GM19438 (cell line): ENCODE measurements at regions not wholly inside any gene's neighbourhood (a gene's known extent, or its start where the extent isn't known, plus 50 kb on each side); places are given as distances from the start of the nearest gene placed in this dataset.

Source experiments
- ATAC-seq: cut with Tn5 transposase; IDR thresholded peaks from one replicate; pipeline ENCODE4 v1.9.1; 2021; ENCODE audit warnings: low read depth; ENCODE audit not compliant: unreplicated experiment

- ATAC-seq = no peak
Measured at GRCh38 chr11:110896358-110896757, 184.1 kb upstream of the ARHGAP20 start.

DNA sequence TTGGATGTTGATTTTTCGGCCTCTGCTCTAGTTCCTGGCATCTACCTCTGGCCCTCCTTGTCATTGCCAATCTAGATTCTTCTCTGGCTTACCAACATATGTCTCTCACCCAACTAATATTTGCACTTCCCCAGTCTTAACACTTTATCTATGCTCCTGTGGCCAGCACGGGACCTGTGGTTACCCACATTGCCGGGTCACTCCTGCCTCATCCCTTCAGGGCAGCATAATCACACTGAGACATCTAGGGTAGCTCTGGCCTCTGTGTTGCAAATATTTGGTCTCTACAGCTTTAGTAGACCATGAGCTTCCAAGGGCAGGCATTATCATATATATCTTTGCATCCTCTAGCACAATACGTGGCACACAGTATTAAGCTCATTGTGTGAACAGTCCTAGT is 182.0 kb upstream of the ARHGAP20 start:
- ATAC-seq = no peak

- no peak for ATAC-seq
Measured at GRCh38 chr11:110892741-110893285, 180.6 kb upstream of the ARHGAP20 start.

DNA sequence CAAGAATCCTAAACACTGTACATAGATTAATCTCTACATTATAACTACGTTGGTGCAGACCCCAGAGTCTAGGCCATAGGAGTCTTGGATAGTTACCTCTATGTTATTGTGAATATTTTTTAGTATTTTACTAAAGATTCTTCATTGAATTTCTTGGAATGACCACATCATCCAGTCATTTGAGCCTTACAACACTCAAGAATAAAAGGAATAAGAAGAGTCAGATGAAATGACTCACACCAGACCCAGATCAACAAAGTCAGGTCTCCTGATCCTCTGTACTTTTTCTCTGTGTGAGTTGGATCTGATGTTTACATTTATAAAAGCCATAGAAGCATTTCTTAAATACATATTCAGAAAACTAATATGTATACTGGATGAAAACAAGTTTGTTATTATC is 179.2 kb upstream of the ARHGAP20 start:
- no peak for ATAC-seq

DNA sequence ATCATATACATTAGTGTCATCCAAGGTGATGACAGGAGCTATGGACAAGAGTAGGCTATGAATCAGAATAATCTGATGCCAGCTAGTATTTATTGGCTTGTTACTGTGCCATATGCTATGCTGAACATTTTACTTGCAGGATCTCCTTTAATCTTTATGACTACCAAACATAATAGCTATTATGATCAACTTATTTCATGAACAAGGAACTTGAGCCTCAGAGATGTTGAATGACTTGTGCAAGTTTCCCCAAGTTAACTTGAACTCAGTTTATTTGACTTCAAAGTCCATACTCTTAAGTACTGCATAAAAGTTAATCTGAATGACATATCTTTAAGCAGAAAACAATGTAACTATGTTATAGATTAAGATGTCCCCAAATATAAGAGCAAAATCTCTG is 178.8 kb upstream of the ARHGAP20 start:
- no peak for ATAC-seq

DNA sequence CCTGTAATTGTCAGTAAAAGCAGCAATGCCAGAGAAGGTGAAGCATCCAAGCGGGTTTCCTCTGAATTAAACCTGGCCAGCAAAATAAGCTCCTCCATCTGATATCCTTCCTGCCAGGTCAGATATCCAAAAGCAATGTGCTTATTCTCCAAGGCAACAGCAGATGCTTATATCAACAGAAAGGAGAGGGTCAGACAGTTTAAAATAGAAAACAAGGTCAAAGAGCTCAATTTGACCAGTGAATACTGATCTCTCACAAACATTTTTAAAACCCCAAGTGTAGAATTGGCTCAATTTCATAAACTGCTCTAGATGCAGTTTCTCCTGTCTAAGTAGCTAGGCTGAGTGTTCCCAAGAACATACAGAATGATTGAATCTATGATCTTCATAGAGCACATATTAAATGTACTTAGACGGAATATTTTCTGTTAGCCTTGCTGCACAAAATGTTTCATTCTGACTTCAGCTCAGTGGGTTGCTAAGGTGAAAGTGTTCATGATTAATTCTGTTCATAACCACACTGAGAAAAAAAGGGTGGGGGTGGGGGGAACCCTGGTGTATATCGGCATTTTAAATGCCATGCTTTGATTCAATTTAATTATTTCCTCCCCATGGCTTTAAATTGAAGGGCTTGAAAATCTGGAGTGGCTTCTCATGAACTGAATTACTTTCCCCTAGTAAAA is 174.2 kb upstream of the ARHGAP20 start:
- no peak for ATAC-seq

DNA sequence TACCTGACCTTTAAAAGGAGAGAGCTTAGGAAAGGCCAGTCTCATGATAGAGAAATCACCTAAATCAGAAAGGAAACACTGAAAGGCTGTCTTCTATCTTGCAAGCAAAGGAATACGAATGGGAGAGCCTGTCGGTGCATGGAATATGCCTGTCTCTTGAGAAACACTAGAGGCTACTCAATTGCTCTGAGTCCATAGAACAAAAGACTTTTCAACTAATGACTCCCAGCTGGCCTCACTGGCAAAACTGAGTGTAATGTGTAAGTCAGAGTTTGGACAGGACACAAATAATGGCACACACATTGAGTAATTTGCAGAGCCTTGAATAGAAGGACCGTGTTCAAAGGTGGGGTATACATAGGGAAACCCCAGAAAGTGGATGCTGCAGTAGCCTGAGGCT is 171.0 kb upstream of the ARHGAP20 start:
- no peak for ATAC-seq

DNA sequence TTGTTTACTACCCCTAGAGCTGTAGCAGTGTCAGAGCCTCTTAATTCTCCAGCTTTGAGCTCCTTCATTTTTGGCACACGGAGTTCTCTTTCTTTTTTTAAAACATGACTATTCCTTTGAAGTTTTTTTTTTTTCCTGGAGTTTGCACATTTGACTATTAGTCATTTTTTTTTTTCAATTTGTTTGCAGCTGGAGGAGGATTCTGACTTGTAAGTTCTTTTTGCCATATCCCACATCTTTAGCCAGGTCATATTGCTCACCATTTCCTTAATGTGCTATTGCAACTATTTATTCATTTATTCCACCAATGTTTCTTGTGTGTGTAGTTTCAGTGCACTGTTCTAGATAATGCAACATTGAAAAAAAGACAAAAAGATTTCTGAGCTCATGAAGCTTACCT is 166.3 kb upstream of the ARHGAP20 start:
- no peak for ATAC-seq

- ATAC-seq = no peak
Measured at GRCh38 chr11:110874437-110875030, 162.3 kb upstream of the ARHGAP20 start.

DNA sequence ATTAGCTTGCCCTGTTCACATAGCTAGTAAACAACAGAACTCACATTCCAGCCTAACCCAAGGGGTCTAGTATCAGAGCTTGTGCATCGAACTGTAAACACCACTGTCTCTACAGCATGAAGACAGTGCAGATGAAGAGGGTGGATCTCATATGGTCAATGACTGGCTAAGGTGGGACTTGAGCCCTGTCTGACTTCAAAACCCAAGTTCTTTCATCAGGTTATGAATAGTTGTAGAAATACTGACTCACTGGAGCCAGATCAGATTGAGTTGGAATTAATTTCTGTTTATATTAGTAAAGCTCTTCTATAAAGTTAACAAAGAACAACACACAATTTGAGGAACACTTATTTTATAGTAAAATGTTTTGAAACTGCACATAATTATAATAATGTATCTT is 161.7 kb upstream of the ARHGAP20 start:
- ATAC-seq = no peak

- no peak for ATAC-seq
Measured at GRCh38 chr11:110870816-110871522, 158.7 kb upstream of the ARHGAP20 start.

GRCh38 chr11:110867951-110868350 is 155.7 kb upstream of the ARHGAP20 start:
- ATAC-seq = no peak

GRCh38 chr11:110866081-110866480 is 153.8 kb upstream of the ARHGAP20 start:
- no peak for ATAC-seq

DNA sequence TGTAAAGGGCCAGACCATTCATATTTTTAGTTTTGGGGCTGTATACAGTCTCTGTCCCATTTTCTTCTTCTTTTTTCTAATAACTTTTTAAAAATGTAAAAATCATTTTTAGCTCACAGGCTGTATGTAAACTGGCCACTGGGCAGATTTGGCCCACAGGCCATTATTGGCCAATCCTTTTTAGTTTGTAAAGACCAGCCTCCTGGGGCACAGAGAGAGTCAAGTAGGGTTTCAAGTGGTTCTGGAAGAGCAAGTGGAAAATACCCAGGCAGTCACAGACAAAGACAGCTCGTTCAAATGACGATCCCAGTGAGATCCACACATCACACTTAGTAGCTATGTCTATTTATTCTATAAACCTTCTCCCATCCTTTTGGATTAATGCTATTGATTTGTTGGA is 150.2 kb upstream of the ARHGAP20 start:
- ATAC-seq = no peak

GRCh38 chr11:110860461-110860860 is 148.2 kb upstream of the ARHGAP20 start:
- no peak for ATAC-seq

DNA sequence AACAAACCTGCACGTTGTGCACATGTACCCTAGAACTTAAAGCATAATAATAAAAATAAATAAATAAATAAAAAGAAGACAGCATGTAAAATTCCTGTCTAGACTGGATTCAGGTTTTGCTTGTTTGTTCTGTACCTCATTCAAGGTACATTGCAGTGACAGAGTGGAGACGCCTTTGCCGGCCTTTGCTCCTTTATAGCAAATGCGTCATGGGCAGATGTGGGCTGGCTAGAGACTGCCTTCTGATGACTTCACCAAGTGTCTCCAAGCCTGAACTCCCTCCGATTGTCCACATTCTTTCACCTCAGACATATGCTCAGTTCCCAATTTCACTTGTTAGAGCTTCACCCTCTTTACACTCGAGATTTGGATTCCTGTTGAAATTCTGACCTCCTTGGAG is 147.8 kb upstream of the ARHGAP20 start:
- no peak for ATAC-seq

DNA sequence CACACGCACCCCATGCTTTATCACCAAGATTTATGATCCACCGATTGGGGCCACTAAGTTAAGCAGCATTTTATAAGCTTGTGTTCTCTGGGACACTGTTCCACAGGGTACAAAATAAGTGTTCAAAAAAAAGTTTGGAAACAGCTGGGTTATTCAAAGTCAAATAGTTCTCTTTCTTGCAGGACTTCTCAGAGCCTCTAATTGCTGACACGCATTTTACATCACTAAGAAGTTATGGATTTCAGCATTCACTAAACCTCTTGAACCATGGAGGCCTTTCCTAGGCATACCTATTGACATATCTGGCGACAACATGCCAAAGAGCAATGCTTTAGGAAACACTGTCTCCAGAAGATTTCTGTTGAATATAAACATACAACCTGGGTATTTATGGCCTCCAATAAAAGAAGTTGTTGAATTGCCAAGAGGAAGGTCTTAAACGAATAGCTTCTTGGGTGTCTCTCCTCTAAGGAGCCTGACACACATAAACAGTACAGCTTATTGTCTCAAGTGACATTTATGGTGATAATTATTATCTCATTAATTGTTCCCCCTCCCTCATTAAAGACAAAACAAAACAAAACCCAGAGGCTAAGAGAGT is 147.1 kb upstream of the ARHGAP20 start:
- ATAC-seq = no peak

GRCh38 chr11:110858547-110858921 is 146.3 kb upstream of the ARHGAP20 start:
- peak; percentile 53 for ATAC-seq

DNA sequence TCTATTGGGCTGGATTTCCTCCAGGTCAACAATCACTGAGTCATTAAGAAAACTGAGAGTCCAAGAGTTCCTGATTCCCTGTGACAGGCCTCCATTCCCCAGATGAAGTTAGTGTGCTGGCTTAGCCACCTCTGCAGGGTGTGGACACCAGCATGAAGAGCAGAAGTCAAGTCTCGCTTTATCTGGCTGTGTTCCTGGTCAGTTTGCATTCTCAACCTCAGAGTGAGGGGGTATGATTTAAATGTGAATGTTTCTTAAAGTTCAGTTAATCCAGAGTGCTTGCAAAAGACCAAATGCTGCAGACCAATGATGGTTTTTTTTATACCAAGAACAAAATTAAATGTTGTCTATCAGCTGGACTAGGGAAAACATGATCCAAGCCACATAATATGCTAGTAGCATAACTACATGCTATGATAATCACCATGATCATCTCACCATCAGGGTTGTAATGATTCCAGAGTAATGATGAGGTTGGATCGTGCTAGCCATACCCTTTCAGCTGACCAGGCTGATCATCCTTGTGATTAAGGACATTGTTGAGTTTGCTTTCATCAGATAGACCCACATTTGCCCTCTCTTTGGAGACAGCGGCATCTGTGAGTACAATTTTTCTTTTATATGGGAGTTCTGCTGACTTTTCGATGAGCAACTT is 145.8 kb upstream of the ARHGAP20 start:
- peak; percentile 30 for ATAC-seq

GRCh38 chr11:110856996-110857812 is 145.0 kb upstream of the ARHGAP20 start:
- ATAC-seq = peak; percentile 56
